TTC549 (cell line): ENCODE measurements at regions not wholly inside any gene's neighbourhood (a gene's known extent, or its start where the extent isn't known, plus 50 kb on each side); places are given as distances from the start of the nearest gene placed in this dataset.
"Not testable (repeated sequence)": the region's sequence is repeated elsewhere in the genome, so short reads cannot be mapped to it uniquely, and the experiment has no call there.

Experiments
- FAIRE-seq: peaks from 2 replicates; lab custom pipeline; 2012; peaks lifted over from hg19 to GRCh38; lab: Jason Lieb, UNC

GRCh38 chr10:53534428-53534827 is 761.8 kb upstream of the MBL2 start:
- FAIRE-seq: no peak

GRCh38 chr10:53528974-53529373 is 756.4 kb upstream of the MBL2 start:
- no peak for FAIRE-seq

DNA sequence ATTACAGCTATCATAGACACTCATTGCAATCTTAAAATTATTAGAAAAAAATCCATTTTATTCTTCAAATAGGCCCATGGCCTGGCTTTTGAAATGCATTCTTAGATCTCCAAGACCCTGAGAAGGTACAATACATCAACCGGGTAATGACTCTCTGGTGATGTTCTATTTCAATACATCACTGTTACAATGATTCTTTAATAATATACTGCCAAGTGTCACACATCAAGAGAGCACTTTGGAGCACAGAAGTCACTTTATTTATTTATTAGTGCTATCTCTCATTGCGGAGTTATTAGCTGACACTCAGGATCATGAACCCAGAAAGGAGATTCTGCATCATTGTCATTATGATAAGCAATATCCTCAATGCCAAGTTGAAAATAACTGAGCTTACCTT is 748.5 kb upstream of the MBL2 start:
- no peak for FAIRE-seq

DNA sequence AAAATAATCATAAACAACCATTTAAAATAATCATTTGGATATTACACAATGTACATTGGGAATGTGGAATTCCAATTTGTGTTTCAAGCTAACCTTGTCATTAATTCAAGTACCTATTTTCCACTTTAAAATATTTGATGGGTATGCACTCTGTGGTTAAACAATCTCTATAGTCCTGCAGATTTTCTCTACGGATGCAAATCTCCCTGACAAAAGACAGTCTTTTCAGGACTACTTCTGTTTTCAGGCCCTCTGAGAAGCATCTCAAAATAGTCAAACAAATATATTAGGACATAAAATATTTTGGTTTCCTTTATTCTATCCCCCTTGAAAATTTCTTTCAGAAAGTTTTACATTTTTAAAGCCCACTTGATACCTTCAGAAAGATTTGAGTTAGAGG is 735.6 kb upstream of the MBL2 start:
- no peak for FAIRE-seq

- not testable (repeated sequence) for FAIRE-seq
Measured at GRCh38 chr10:53504492-53504891, 731.9 kb upstream of the MBL2 start.

DNA sequence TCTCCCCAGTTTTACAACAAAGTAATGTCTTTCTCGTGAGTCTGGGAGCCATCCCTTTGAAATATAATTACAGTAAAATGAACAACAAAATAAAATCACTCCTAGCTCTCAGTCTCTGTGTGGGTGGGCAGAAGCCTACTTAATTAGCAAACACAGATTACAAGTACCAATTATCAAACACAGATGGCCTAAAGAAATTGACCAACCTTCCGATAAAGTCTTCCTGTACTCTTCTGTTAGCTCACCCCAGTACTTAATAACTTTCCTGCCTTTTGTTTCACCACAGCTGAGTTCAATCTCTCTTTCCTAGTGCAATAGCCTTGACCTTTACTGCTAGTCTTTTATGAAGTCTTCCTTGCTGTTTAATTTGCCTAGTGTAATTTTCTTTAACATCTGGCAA is 719.2 kb upstream of the MBL2 start:
- no peak for FAIRE-seq

- FAIRE-seq: no peak
Measured at GRCh38 chr10:53490553-53490952, 718.0 kb upstream of the MBL2 start.

- FAIRE-seq: no peak
Measured at GRCh38 chr10:53489335-53490182, 717.0 kb upstream of the MBL2 start.

- no peak for FAIRE-seq
Measured at GRCh38 chr10:53487019-53487983, 714.7 kb upstream of the MBL2 start.

GRCh38 chr10:53485422-53485821 is 712.8 kb upstream of the MBL2 start:
- FAIRE-seq: not testable (repeated sequence)

DNA sequence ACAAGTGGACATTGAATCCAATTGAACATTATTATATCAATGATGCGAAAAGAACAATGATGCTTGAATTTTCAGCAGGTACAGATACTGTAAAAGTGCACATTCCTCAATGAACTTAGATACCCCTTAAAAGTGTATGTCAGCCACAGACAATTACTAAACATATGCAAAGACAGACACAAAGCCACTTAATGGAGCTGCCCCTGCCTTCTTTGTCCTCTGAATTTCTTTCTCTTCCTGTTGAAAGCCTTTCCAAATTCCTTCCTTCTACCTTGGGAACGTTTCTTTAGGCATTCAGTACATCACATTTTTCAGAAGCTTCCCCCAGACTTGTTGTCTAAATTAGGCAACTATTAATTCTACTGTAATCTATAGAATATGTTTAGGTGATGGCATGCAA is 706.8 kb upstream of the MBL2 start:
- no peak for FAIRE-seq

DNA sequence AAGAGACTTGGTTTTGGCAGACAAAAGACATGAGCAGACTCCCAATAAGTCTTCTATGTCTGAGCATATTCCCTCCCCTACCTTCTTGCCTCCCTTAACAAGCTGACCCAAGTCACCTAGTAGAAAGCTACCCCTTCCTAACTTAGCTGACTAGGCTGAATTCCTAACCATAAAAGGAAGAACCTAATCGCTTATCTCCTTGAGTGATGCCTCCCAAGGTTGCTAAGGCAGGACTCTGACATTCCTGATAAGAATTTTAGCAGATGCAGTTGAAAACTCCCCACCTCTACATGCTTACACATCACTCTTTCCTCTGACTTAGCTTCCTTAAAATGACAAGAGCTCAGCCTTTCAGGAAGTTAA is 704.7 kb upstream of the MBL2 start:
- no peak for FAIRE-seq

DNA sequence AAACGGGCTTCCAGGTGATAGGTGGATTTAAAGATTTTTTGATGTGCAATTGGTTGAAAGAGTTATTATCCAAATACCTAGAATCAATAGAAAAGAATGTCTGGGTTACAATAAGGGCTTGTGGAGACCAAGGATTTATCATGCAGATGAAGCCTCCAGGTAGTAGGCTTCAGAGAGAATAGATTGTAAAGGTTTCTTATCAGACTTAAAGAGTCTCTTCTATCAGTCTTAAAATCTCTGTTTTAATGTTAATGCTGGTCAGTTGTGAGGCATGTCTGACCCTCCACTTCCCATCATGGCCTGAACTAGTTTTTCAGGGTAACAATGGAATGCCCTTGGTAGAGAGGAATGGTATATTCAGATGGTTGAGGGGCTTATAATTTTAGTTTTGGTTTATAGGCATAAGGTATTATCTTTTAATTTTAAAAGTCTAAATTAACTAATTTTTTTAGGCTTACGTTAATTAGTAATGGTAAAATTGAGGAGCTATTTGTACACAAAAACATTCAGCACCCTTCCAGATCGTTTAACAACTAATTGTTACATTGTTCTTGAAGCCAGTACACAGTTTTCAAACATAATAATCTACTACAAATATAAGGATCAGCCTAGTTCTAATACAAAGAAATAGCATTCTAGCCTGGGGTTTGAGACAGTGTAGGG is 704.2 kb upstream of the MBL2 start:
- no peak for FAIRE-seq

DNA sequence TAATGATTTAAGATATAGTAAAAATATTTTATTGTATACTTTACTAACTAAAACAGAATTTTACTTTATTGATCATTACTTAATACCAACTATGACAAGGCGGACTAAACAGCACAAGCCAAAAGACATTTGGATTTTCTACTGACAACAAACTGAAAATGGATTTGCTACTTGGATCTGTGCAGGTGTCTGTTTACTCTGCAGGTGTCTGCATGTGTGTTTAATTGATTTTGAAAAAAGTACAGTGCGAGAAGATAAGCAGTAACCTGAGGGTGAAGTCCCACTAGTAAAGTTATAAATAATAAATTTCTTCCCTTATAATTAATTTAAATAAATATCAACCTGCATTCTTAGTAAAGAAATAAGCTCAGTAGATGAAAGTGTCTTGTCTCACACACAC is 696.8 kb upstream of the MBL2 start:
- FAIRE-seq: no peak

GRCh38 chr10:53463539-53463938 is 691.0 kb upstream of the MBL2 start:
- no peak for FAIRE-seq

DNA sequence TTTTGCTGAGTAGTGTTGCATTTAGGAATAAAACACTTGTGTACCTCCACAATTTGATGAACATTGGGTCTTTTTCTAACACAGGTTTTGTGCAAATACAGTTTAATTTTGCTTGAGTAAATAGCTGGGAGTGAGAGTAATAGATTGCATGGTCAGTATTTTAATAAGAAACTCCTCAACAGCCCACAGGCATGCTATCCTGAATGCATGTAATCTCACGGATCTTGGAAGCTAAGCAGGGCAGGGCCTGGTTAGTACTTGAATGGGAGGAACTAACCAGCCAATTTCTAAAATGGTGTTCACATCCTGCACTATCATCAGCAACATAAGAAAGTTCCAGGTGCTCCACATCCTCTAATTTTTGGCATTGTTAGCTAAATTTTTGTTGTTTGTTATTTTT is 685.4 kb upstream of the MBL2 start:
- FAIRE-seq: no peak

- no peak for FAIRE-seq
Measured at GRCh38 chr10:53453196-53453595, 680.6 kb upstream of the MBL2 start.

- FAIRE-seq: no peak
Measured at GRCh38 chr10:53447576-53447975, 675.0 kb upstream of the MBL2 start.

DNA sequence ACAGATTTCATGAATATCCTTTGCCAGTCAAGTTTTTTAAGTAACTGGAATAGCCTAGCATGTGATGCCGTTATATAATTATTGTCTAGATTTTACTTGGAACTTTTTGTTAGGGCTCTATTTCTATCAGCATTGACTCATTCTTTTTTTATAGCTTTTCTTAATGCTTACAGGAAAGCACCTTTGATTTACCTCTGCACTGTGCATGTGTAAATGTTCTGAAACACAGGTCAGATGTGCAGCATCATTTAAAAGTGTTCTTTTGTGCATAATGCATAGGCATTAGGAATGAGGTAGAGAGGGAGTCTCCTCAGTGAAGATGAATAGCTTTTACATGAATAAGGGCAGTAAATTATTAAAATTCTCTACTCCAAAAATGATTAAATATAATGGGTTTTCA is 669.3 kb upstream of the MBL2 start:
- FAIRE-seq: no peak

- no peak for FAIRE-seq
Measured at GRCh38 chr10:53440601-53441000, 668.0 kb upstream of the MBL2 start.

- FAIRE-seq: peak; percentile 74
Measured at GRCh38 chr10:53439075-53439474, 666.5 kb upstream of the MBL2 start.

DNA sequence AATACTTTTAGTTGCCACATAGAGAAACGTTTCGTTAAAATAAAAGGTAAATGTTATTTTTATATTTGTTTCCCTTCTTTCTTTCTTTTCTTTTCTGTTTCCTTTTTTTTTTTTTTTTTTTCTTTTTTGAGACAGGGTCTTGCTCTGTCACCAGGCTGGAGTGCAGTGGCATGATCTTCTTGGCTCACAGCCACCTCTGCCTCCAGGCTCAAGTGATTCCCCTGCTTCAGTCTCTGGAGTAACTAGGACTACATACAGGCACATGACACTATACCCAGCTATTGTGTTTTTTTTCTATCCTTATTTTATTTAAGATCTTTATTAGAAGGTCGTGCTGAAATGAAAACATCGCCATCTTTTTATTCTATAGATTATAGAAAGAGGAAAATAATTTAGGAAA is 661.8 kb upstream of the MBL2 start:
- FAIRE-seq: no peak

DNA sequence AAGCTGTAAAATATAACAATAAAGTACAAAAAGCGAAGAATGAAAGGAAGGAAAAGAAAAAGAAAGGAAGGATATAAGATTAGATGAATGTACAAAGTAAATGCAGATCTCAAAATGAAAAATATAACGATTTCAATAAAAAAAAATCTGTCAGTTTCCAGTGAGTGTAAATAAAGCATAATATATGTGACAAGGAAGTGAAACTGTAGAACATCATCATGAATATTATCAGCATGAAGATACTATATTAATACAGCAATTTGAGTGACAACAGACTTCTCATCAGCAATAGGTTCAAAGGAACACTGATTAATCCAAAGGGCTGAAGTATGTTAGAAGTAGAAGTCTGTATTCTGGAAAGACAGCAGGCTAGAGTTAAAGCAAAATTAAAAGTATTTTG is 659.5 kb upstream of the MBL2 start:
- FAIRE-seq: no peak
